ENCODE measurements at regions not wholly inside any gene's neighbourhood (a gene's known extent, or its start where the extent isn't known, plus 50 kb on each side); places are given as distances from the start of the nearest gene placed in this dataset.

DNA sequence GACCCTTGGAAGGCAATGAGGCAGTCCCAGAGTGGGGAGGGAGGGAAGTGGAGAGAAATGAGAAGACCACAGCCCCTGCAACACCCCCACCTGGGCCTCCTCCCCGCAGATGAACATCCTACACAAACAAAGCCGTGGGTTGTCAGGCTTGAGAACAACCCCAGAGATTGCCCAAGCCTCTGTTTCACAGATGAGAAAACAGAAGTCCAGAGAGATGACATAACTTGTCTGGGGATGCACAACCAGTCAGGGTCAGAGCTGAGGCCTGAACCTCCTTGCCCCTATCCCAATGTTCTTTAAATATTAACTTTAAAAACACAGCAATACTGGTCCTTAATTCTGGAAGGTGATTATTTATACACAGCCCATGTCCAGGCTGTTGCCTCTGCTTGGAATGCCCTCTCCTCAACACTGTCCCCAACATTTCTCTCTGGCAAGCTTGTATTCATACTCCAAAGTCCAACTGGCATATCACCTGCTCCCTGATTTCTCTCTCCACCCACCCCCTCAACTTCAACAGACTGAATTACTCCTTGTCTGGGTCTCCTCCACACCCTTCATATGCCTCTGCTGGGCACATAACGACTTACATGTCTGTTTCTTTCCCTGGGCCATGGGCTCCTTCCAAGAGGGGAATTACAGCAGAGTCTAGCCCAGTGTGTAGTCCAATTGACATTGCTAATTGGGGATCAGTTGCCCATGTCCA, 135.5 kb upstream of the LRFN2 start:
- H3K4me3 ChIP-seq = no peak overlapping the region
- intact Hi-C loops (cut with micrococcal nuclease) = no loop called here

More for the DNA sequence above, 135.5 kb upstream of the LRFN2 start:
- H3K9ac ChIP-seq (ENCODE audit: insufficient read depth in 1 of 2, low read depth in 2 of 2, low read length in 2 of 2) = no peak overlapping the region
- no peaks in the 10 kb centered on the region for H4K20me1 ChIP-seq (replicated peaks; ENCODE audit: control insufficient read depth, insufficient read depth, low read length)
- no peak for FAIRE-seq
- H3K4me1 ChIP-seq (replicated peaks in 1 of 2; ENCODE audit: control insufficient read depth in 2 of 2, insufficient read depth in 2 of 2, low read length in 2 of 2) = peaks cover 10 to 17% of the 10 kb centered on the region in 2 experiments; a peak in 4 of 5 replicates
- no peak overlapping the region for H3K4me2 ChIP-seq (ENCODE audit: insufficient read depth, low read length)
- no peaks in the 10 kb centered on the region for H3K36me3 ChIP-seq (ENCODE audit: control insufficient read depth, insufficient read depth, low read length)
- ATAC-seq = no peak
- ChIA-PET CTCF (ENCODE audit: low intra/inter-chr PET ratio) (no interaction called here), POLR2A (no interaction called here)
- H3K9me3 ChIP-seq (replicated peaks; ENCODE audit: control insufficient read depth, insufficient read depth, low read depth, low read length) = no peaks in the 10 kb centered on the region
- no peak overlapping the region for H3K27ac ChIP-seq (ENCODE audit: extremely low read depth, low read depth, low read length)
- no peak for DNase-seq (ENCODE audit: extremely low read depth in 1 of 4, low spot score in 3 of 4)
- no peaks in the 10 kb centered on the region for H3K9me1 ChIP-seq (ENCODE audit: control insufficient read depth, insufficient read depth, low read length)
- WGBS (ENCODE audit: insufficient coverage, low coverage, missing lambda C conversion rate) = 7% methylated on average over 3 of the region's 3 CpGs
- H2AFZ ChIP-seq (ENCODE audit: low read depth, low read length) = no peak overlapping the region
- no peak for TF ChIP-seq ZNF778 (CRISPR knock-in tag; IDR thresholded peaks at IDR 0.05)
- TF ChIP-seq ZNF644 (tag; IDR thresholded peaks at IDR 0.05; ENCODE audit: low read depth) = no peak
- TF ChIP-seq POLR3G (IDR thresholded peaks at IDR 0.05; ENCODE audit: extremely low read depth, insufficient read length, insufficient replicate concordance) = no peak
- TF ChIP-seq NCOA6 (IDR thresholded peaks at IDR 0.05) = no peak
- no peak for TF ChIP-seq NCOA1 (IDR thresholded peaks at IDR 0.05; ENCODE audit: low read depth)
- TF ChIP-seq ZNF282 (CRISPR knock-in tag; IDR thresholded peaks at IDR 0.05) = no peak
- TF ChIP-seq HCFC1 (IDR thresholded peaks at IDR 0.05; ENCODE audit: low read depth, low read length) = no peak
- TF ChIP-seq ETV6 (IDR thresholded peaks at IDR 0.05; ENCODE audit: borderline replicate concordance in 1 of 2, low read depth in 2 of 2, low read length in 1 of 2) = no peak
- no peak for TF ChIP-seq ETV6 (CRISPR knock-in tag; IDR thresholded peaks at IDR 0.05; ENCODE audit: borderline replicate concordance)
- TF ChIP-seq ZBTB49 (CRISPR knock-in tag; IDR thresholded peaks at IDR 0.05; ENCODE audit: borderline replicate concordance) = no peak
- no peak for TF ChIP-seq MLX (CRISPR knock-in tag; conservative IDR thresholded peaks at IDR 0.05)
- TF ChIP-seq RBM34 (IDR thresholded peaks at IDR 0.05; ENCODE audit: borderline replicate concordance, insufficient read depth, low read length) = no peak
- TF ChIP-seq TGIF2 (CRISPR knock-in tag; IDR thresholded peaks at IDR 0.05) = no peak
- TF ChIP-seq PHB2 (IDR thresholded peaks at IDR 0.05; ENCODE audit: low read depth) = no peak
- no peak for TF ChIP-seq ZNF253 (CRISPR knock-in tag; conservative IDR thresholded peaks at IDR 0.05)
- in situ Hi-C loops (cut with MboI) = no loop called here
- no peaks in the 10 kb centered on the region for H3K27me3 ChIP-seq (ENCODE audit: control insufficient read depth in 2 of 2, insufficient read depth in 2 of 2, low read length in 2 of 2)
- no TSS peak for BruUV-seq (replicated peaks)
- no peaks in the 10 kb centered on the region for H3K79me2 ChIP-seq (ENCODE audit: control insufficient read depth, insufficient read depth, low read length)
